ENCODE measurements at regions not wholly inside any gene's neighbourhood (a gene's known extent, or its start where the extent isn't known, plus 50 kb on each side); places are given as distances from the start of the nearest gene placed in this dataset.

DNA sequence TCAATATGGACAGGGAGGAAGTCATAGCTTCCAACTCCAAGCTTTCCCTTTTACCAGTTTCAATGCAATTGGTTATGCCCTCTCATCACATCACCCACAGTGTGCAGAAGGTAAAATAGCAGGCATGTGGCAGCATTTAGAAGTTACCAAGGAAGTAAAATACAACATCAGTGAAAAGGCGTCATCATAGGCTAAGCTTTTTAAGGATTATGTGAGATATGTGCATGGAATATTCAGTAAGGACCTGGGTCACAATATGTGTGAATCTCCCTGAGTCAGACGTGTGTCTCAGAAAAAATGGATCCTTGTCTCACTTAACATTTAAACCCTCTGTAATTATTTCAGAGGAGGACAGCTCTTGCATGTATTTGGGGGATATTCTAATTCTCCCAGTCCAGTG is 522.8 kb upstream of the POM121L12 start:
- TF ChIP-seq GATA2 (IDR thresholded peaks at IDR 0.05; ENCODE audit: low read depth, low read length), result no peak
- no peak for TF ChIP-seq GATA3 (IDR thresholded peaks at IDR 0.05; ENCODE audit: low read depth, low read length)
